ENCODE measurements at regions not wholly inside any gene's neighbourhood (a gene's known extent, or its start where the extent isn't known, plus 50 kb on each side); places are given as distances from the start of the nearest gene placed in this dataset.

DNA sequence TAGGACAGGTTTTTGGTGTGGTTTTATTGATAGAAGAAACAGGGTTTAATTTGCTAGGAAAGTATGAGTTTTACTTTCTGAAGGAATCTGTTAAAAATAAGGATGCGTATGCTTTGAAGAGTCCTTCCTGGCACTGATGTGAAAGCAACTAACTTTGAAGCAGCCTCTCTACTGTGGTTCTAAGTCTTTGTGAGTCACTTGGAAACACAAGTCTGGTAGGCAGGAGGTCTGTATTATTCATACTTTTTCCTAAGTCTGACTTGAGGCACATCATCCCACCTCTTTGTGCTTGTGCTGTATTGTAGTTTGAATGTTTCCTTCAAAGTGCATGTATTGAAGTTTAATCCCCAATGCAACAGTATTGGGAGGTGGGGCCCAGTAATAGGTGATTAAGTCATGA is 129.0 kb downstream of the TAF11L14 start:
- DNase-seq: no peak

DNA sequence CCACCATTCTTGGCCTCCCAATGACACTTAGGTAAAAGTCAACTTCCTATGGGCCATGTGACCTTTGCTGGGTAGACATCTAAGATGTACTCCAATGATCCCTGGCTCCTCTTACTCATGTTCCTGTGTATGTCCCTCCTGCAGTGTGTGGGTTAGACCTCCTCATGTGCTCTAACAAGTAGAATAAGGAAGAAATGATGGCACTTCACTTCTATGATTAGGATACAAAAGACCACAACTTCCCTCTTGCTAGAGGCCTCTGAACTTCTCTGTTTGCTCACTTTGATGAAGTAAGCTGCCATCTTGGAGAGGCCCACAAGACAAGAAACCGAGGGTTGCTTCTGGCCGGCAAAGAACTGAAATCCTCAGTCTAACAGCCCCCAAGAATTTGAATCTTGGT is 131.8 kb downstream of the TAF11L14 start:
- DNase-seq: no peak

DNA sequence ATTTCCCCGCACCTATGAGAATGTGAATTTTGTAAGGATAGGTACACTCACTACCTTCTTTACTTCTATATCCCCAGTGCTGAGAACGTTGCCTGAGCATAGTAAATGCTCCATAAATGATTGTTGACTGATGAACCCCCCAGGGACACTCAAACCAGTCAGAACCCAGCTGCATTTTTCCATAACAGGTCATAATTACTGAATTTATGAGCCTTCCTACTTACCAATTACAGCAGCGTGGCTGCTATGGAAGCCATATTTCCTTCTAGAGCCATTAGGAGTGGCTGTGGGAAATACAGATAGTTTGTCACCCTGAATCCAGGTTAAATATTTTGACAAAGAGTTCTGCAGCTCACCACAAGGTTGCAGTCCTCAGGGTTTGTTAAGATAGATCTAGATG is 135.0 kb downstream of the TAF11L14 start:
- DNase-seq: no peak

DNA sequence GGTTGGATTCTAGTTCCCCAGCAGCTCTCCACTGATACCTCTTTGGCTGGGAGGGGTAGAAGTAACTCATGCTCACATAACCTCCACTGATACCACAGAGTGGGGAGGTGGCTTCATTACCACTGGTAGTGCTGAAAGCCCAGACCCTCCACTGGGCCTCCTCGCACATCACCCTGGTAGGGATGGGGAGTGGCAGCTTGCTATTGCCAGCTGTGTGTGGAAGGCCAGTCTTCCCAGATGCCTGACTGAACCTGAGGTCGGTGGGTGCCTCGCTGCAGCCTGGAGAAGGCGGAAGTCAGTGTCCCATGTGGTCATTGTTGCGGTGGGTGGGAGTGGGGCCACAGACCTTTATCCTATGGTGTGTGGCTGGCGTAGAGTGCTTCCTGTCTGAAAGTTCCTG is 138.0 kb downstream of the TAF11L14 start:
- DNase-seq: no peak

DNA sequence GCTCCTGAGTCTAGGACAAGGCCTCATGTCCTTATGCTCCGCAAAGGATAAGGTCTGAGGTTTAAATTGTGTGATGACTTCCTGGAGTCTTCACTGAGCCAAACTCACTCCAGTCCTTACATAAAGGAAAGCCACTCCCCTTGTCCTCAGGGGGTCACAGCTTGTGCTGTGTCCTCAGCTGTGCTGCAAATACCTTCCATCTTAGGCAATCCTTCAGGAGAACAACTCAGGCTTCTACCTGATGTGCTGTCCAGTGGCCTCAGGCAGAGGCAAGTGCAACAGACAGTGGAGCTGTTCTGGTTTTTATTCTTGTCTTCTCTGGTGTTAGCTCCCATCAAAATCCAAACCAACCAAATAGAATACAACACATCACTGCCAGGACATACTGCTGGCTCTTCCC is 151.5 kb downstream of the TAF11L14 start:
- DNase-seq: no peak

DNA sequence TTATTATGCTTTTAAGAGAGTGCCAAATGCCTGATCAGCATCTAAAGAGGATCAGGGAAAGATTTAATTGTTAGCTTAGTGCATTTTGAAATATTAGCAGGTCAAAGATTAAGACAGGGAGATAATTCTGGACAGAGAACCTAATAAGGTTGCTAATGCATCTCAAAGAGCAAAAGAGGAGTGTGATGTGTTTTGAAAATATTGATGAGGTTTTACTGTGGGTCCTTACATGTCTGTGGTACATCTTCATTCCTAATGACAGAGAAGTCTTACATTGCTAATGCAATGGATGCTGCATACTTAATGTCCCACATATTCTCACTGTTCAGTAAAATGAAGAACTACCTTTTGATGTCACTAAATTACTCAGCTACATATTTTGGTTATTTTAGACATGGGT is 154.1 kb downstream of the TAF11L14 start:
- DNase-seq: no peak

DNA sequence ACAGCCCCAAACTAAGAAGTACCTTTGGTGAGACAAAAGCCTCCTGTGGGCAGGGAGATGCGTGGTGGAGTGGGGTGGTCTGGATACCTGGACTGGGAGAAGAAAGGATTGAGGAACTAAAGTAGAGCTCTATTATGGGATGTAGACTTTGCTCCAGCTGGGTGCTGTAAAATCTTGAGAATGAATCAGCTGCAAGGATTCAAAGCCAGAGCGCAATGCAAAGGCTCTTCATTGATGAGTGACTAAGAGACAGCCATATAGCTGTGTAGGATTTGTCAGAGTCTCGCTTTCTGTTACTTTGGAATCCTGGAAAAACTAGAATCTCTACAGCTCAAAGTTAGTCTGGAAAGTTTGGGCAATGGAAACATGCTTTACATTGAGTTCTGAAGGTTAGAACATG is 159.9 kb downstream of the TAF11L14 start:
- DNase-seq: no peak

DNA sequence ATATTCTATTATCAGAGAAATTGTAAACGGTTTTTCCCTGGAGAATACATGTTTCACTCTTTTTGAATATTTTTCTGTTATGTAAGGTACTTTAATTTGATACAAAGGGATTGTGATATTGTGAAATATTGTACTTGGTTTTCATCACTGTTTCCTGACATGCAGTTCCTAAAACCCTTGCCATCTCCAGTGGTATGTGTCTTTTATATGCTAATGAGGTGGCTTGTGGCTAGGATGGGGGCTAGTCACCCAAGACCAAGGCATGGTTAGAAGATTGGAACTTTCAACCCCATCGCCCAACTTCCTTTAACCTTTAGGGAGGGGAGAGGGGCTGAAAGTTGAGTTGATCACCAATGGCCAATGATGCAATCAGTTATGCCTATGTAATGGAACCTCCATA is 160.6 kb downstream of the TAF11L14 start:
- no peak for DNase-seq

DNA sequence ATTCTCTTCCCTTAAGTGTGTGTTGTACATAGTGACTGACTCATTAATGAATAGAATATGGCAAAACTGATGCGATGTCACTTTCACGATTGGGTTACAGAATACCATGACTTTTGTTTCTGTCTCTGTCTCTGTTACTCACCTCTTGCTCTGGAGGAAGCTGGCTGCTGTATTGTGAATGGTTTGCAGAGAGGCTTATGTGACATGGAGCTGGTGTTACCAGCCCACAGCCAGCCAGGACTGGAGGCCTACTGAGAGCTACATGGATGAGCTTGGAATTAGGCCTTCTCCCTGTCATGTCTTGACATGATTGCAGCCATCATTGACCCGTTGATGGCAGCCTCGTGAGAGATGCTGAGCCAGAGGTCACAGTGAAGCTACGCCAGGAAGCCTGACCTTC is 161.9 kb downstream of the TAF11L14 start:
- no peak for DNase-seq

DNA sequence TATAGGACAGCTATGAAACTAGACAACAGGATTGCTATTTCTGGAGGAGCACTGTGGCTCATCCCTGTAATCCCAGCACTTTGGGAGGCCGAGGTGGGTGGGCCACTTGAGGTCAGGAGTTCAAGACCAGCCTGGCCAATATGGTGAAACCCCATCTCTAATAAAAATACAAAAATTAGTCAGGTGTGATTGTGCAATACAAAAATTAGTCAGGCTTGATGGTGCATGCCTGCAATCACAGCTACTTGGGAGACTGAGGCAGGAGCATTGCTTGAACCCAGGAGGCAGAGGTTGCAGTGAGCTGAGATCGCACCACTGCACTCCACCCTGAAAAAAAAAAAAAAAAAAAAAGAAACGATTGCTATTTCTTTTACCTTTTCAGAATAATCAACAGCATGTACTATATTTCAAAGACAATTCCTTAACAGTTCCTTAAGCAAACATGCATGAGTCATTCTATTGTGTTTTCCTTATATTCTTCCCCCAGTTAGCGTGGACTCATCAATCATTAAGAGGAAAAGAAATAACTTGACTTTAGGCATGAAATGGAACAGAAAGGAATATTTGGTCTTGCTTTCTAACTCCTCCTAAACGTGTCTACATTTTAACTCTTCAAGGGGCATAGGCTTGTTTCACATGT is 162.6 kb downstream of the TAF11L14 start:
- DNase-seq: no peak

DNA sequence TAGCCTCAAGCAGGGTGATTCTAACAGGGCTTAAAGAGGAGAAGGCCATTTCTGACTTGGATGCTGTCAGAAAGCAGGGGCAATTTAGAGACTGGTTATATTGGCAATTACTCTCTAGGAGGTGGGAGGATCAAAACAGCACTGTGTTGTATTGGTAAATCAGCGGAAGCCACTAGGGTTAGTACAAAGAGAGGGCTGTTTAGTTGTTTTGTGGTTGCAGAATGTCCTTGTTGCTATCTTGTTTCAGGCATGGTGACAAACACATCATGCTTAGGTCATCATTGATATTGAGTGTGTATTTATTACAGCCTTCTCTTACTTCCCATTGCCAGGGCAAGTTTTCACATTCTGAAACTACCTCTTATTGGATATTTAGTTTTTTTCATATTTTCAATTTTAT is 165.3 kb downstream of the TAF11L14 start:
- no peak for DNase-seq

DNA sequence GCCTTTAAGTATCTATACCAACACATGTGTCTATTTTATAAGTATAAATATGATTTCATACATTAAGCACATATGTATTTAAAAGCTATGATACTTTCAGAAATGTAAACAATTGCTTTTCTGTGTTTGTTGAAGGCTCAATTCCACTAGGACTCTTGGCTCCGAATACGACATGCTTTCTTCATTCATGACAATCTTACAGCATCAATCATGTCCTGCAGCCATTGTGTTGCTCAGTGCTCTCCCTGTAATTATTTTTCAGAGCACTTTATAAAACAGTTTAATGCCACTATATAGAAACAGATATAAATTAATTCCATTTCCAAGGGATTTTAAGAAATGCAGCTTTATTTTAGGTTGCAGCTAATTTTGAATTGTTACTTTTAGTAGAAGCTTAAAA is 167.3 kb downstream of the TAF11L14 start:
- no peak for DNase-seq

DNA sequence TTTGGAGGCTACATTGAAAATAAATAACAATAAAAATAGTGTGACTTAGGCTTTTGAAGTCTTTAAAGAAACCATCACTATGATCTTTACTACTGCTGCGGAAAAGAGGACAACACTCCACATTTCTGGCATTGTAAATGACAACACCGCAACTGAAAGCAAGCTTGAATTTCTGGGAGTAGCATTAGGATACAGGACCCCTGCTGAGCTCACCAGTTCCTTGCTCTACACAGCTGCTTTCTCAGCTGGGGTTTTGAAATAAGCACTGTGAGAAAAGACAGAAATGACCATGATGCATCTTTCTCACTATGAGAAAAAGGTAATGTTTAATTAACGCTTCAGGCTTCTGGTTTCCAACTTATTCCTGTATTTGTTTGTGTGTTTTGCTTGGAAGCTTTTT is 168.0 kb downstream of the TAF11L14 start:
- no peak for DNase-seq

DNA sequence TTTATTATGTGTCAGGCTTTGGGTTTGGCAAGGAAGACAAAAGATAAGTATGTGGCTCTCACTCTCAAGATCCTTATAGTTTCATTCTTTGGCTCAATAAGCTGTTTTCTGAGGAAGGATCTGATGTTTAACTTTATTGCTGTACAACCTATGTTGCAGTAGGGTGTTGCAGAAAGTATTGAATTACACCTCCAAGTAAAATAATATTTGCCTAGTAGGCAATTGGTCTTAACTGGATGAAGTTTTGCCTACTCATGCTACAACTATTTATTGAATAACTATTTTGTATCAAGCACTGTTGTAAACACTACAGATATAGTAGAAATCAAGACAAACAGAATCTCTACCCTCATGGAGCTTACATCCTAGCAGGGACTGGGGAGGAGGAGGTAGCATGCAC is 169.7 kb downstream of the TAF11L14 start:
- no peak for DNase-seq

DNA sequence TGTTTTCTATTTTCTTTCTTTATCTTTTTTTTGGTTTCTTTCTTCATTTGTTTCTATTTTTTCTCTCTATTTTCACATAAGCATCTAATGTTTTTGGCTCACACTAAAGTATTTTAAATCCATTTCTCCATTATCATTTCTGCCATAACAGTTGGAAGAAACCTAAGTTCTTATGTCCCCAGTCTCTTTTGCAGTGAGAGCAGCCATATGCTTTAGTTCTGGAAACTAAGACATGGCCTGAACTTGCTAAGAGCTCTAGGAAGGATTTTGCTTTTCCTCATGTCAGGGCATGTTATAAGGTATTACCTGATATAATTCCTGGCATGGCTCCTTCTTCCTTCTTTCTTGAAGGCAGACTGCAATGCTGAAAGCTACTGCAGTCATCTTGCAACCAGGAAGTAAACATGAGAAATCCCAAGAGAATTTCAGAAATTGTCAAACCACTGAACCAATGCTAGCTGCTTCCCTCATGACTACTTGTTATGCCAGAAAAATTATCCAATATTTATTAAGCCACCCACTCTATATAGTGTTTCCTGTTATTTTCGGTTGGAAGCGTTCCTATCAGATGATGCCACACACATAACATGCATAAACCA is 171.1 kb downstream of the TAF11L14 start:
- DNase-seq: no peak

DNA sequence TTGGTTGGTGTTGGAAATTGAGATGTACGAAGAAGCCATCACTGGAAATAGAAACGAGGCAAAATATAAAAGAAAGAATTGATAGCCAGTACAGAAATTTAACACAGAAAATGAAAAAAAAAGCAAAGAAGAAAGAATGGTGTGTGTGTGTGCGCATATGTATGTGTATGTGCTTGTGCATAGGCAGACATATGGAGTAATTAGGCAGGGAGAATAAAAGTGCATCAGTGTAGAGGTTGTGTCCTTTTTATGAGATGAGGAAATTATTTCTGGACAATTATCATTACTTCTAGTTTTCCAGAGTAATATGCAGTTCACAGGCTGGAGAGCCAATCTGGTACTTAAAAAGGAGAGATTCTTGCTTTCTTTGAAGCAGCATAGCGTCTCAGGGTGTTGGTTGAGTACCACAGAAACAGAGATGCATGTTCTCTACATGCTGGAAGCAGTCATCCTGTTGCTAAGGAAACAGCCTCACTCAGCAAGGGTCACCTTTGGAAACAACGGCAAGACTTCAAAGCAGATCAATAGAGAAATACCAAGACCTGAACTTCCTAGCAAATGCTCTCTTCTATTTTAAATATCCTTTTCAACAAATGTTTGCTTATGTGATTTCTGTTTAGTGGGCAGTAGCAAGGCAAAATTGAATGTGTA is 172.7 kb downstream of the TAF11L14 start:
- DNase-seq: no peak

DNA sequence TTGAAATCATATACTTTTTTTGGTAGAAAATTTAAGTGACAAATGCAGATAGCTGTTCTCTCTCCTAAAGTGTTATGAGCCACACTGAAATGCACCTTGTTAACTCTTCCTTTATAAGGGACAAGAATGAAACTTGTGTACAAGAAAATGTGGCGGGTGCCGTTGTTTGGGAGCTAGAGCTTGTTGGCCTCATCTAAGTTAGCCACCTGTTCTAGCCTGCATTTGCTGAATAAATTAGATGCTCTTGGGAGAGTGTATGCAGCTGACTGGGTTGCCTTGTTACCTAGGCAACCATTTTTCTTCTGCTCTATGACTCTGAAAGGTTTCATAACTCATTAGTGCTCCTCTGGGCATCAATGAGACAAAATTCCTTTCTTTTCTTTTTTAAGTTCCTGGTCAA is 174.3 kb downstream of the TAF11L14 start:
- DNase-seq: no peak

DNA sequence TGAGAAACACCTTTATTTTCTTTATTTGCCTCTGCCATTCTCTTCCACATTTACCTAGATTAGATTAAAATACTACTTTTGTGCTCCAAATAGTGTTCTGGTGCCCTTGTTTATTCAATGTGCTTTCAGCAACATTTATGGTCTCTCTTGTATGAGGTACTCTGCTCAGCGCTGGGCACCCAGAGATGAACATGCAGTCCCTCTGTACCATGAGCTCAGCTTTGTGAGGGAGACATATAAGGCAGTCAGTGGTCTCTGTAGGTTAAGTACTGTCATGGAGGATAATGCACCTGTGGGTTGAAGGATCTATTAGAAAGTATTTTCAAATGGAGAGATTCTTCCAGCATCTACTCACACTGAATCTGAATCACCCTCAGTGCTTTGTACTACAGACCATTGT is 176.5 kb downstream of the TAF11L14 start:
- DNase-seq: no peak

DNA sequence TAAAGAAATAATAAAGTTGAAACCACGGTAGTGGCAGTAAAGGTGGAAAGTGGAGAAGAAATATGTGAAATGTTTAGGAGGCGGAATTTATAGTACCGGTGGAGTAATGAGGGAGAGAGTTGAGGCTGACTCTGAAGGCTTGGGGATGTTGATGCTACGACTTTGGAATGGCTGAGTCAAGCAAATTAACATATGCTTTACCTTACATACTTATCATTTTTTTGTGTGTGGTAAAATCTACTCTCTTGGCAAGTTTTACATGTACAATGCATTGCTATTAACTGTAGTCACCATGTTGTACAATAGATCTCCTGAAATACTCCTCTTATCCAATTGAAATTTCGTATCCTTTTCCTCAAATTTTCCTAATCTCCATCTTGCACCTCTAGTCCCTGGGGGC is 179.0 kb downstream of the TAF11L14 start:
- no peak for DNase-seq

DNA sequence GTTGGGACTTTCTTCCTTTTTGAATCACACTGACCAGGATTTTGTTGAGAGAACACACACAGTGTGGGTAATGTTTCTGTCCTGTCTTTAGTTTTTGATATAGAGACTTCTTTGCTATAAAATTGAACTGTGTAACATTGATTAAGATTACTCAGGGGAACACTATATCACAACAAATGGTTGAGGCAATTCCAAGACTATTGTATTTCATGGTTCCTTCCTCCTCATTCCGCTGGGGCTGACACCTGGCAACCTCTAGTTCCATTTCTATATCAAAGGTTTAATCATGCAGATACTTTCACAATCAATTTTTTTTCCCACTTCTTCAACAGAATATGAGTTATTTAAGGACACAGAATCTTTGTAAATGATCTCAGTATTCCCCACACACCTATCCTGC is 182.2 kb downstream of the TAF11L14 start:
- DNase-seq: no peak

DNA sequence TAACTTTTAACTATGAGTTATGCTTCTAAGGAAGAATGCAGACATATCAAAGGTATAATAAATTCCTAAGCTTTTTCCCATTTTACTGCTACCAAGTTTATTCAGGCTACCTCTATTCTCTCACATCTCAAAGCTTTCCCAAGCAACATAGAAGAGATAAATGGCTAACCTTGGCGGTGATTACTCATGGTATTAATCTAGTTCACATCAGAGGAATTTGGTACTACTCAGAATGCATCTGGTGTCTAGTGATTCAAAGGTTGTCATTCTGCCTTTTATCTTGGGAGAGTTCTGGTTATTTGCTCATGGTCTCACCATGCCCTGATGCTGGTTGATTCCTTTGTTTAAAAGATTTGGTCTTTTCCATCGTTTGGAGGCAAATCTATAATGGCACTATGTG is 182.7 kb downstream of the TAF11L14 start:
- no peak for DNase-seq

DNA sequence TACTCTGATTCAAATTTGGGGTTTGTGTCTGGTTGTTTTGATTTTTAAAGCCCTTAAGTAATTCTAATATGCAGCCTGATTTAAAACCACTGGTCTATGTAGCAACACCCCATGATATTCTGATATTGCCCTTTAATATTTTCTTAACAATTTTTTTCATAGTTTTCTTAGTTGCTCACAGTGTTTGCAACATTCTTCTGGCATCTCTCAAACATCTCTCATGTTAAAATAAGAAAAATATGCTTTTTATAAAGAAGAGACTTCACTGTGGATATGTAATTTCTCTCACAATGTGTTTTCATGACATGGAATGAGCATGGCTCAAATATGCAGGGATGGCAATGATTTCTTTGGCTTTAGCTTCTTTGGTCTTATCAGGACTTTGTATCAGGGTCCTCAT is 183.7 kb downstream of the TAF11L14 start:
- DNase-seq: no peak

DNA sequence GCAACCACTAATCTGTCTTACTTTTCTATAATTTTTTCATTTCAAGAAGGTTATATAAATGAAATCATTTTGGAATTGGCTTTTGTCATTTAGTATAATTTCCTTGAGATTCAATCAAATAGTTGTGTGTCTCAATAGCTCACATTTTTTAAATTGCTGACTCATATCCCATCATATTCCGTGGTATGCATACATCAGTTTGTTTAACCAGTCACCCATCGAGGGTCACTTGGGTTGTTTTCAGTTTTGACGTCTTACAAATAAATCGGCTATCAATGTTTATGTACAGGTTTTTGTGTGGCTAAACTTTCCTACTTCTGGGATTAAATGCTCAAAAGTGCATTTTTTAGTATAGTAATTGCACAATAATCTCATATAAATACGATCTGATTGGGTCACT is 185.5 kb downstream of the TAF11L14 start:
- no peak for DNase-seq

DNA sequence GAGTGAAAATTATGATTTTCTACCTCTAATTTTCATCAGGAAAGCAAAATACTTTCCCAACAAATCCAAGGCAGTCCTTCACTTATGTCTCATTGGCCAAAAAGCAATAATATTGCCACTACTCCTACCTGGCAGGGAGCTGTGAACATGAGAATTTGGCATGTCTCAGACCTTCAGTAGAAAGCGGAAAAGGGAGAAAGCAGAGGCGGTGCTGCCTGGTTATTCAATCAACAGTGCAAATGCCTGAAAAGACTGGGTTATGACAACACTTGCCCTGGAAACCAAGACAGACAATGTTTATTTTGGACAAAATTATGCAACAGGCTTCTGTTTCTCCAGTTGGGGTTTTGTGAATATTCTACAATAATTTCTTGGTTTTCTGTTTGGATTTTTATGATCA is 194.4 kb downstream of the TAF11L14 start:
- DNase-seq: no peak

DNA sequence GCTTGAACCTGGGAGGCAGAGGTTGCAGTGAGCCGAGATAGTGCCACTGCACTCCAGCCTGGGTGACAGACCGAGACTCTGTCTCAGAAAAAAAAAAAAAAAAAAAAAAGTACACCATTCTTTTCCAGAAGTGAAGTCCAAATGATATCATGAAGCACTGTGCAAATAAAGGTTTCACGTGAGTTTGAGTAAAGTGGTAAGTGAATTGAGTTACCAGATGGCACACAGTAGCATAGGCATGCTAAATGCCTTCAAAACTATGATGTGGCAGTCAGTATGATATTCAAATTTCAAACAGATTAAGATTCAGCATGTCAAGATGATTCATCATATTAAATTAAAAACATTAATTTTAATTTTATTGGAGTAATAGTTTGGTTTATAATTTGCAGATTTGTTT is 195.2 kb downstream of the TAF11L14 start:
- no peak for DNase-seq

Data from activated CD4-positive, alpha-beta T cell treated with anti-CD3 and anti-CD28 coated beads for 4 hours (primary cell).